Transverse colon (tissue), 4 donors: ENCODE measurements at regions not wholly inside any gene's neighbourhood (a gene's known extent, or its start where the extent isn't known, plus 50 kb on each side); places are given as distances from the start of the nearest gene placed in this dataset.

Experiments used
- DNase-seq: peaks from one replicate; pipeline ENCODE4 v3.0.0-alpha.2; 2019
- H3K27ac ChIP-seq, 4 donors: fragments of 200-600 bp; sonication (generic); 2 replicates each; pipeline ENCODE4 v1.5.1; 2016 to 2018; ENCODE audit warnings: inconsistent platforms in 4 of 4
- H3K27me3 ChIP-seq: fragments of 200-600 bp; sonication (generic); 2 replicates; pipeline ENCODE4 v1.5.1; 2017; ENCODE audit warnings: inconsistent platforms
- H3K36me3 ChIP-seq, 4 donors: fragments of 200-600 bp; sonication (generic); 2 replicates each; pipeline ENCODE4 v1.5.1; 2017 to 2019; ENCODE audit warnings: inconsistent platforms in 4 of 4
- H3K4me1 ChIP-seq, 4 donors: fragments of 200-600 bp; sonication (generic); 2 replicates each; pipeline ENCODE4 v1.5.1; 2017 to 2020; ENCODE audit warnings: inconsistent platforms in 4 of 4
- H3K4me3 ChIP-seq, 4 donors: fragments of 200-600 bp; sonication (generic); 1 replicate in 1 of 4; 2 replicates in 3 of 4; pipeline versions ENCODE4 v1.5.1 to v1.6.1; 2017 to 2019; ENCODE audit warnings: inconsistent platforms in 4 of 4
- H3K9me3 ChIP-seq, 2 donors: fragments of 200-600 bp; sonication (generic); 2 replicates each; pipeline ENCODE4 v1.5.1; 2017 to 2019; ENCODE audit warnings: inconsistent platforms in 2 of 2
- EP300 ChIP-seq: sonication (generic); formaldehyde crosslinking; IDR thresholded peaks from one replicate; pipeline ENCODE4 v1.6.1; 2017; ENCODE audit warnings: antibody characterized with exemption, low read depth
- POLR2A ChIP-seq: fragments of 450-650 bp; IDR thresholded peaks from one replicate; pipeline ENCODE4 v1.6.1; 2016; ENCODE audit warnings: antibody characterized with exemption, mild to moderate bottlenecking, moderate library complexity
- POLR2AphosphoS5 ChIP-seq, 3 donors: sonication (generic); formaldehyde crosslinking; IDR thresholded peaks; one replicate each; pipeline ENCODE4 v1.6.1; 2016; ENCODE audit warnings: antibody characterized with exemption in 3 of 3
- WGBS, 2 donors: methylation state at CpG; one replicate each; pipeline ENCODE4 v1.1.5; 2018; ENCODE audit warnings: low coverage in 1 of 2; 5-methylcytosine and 5-hydroxymethylcytosine counted together
- in situ Hi-C, 4 donors: fragments of 200-750 bp; cut with MboI; loops; one replicate each; pipeline versions ENCODE4 v1.15.0 to v1.15.1; 2017; ENCODE audit warnings: low sequenced_read_pairs in 3 of 4, low pct_ligation_motif_present in 1 of 4, low pct_unique_long_range_greater_than_20kb in 1 of 4
- intact Hi-C: fragments of 100-400 bp; cut with DNase I; formaldehyde crosslinking; loops from one replicate; pipeline ENCODE4 v1.15.1; 2023; ENCODE audit warnings: low total_unique reads
- TF ChIP-seq, protein P1 (sequence below), 5 experiments: fragments of 200-600 bp in 3 of 5; fragments of 450-650 bp in 2 of 5; sonication (generic) in 3 of 5; IDR thresholded peaks; 1 replicate in 2 of 5; 2 replicates in 3 of 5; pipeline ENCODE4 v1.5.1; 2016 to 2017; ENCODE audit warnings: antibody characterized with exemption in 5 of 5, inconsistent platforms in 3 of 5, mild to moderate bottlenecking in 2 of 5, moderate library complexity in 1 of 5

- WGBS, 2 donors, result 46 to 57% methylated on average over 4 to 5 of the region's 5 CpGs
Observed at GRCh38 chr14:66152747-66153146, 333.4 kb upstream of the CCDC196 start.

GRCh38 chr14:66163023-66163422, 323.1 kb upstream of the CCDC196 start:
- intact Hi-C loops (no loop called here), in situ Hi-C loops (no loop called here)
- Histone ChIP-seq H3K9me3 (no peaks in the 10 kb centered on the region), H3K4me1 (no peaks in the 10 kb centered on the region), H3K27me3 (no peaks in the 10 kb centered on the region), H3K4me3 (no peak overlapping the region), H3K27ac (no peak overlapping the region), H3K36me3 (no peaks in the 10 kb centered on the region)
- DNase-seq, result no peak
- WGBS, 2 donors, result 70 to 85% methylated on average over 2 to 3 of the region's 3 CpGs
- TF ChIP-seq EP300 (no peak), POLR2AphosphoS5 (IDR thresholded peaks at IDR 0.05) (no peak), POLR2A (no peak)
- TF ChIP-seq, protein P1, sequence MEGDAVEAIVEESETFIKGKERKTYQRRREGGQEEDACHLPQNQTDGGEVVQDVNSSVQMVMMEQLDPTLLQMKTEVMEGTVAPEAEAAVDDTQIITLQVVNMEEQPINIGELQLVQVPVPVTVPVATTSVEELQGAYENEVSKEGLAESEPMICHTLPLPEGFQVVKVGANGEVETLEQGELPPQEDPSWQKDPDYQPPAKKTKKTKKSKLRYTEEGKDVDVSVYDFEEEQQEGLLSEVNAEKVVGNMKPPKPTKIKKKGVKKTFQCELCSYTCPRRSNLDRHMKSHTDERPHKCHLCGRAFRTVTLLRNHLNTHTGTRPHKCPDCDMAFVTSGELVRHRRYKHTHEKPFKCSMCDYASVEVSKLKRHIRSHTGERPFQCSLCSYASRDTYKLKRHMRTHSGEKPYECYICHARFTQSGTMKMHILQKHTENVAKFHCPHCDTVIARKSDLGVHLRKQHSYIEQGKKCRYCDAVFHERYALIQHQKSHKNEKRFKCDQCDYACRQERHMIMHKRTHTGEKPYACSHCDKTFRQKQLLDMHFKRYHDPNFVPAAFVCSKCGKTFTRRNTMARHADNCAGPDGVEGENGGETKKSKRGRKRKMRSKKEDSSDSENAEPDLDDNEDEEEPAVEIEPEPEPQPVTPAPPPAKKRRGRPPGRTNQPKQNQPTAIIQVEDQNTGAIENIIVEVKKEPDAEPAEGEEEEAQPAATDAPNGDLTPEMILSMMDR (IDR thresholded peaks at IDR 0.05), result no peak

More at GRCh38 chr14:66152747-66153146, 333.4 kb upstream of the CCDC196 start:
- no peak overlapping the region for H3K4me3 ChIP-seq
- H3K4me1 ChIP-seq, result no peaks in the 10 kb centered on the region
- in situ Hi-C loops (no loop called here), intact Hi-C loops (no loop called here)
- no peak for TF ChIP-seq POLR2AphosphoS5 (IDR thresholded peaks at IDR 0.05)
- TF ChIP-seq, protein P1 (IDR thresholded peaks at IDR 0.05), result no peak
- no peak for TF ChIP-seq EP300
- no peak for TF ChIP-seq POLR2A
- no peak overlapping the region for H3K27ac ChIP-seq
- DNase-seq, result no peak
- H3K36me3 ChIP-seq, result no peaks in the 10 kb centered on the region
- peaks cover 5 to 10% of the 10 kb centered on the region in 2 donors for H3K9me3 ChIP-seq
- no peaks in the 10 kb centered on the region for H3K27me3 ChIP-seq

DNA sequence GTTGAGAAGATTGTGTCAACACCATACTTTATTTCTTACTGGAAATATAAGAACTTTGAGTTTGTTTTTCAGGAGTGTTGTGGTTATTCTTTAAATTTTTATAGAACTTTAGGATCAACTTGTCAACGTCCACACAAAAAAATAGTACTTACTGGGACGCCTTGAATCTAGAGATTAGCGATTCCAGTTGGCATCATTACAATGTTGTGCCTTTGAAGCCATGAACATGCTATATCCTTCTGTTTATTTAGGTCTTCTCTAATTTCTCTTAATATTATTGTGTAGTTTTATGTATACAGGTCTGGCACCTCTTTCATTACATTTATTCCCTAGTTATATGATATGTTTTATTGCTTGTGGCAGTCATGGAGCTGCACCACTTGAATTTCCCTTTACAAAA, 320.8 kb upstream of the CCDC196 start:
- intact Hi-C loops, result no loop called here
- H3K27ac ChIP-seq, result no peak overlapping the region
- WGBS, 2 donors, result 79 to 97% methylated on average over 3 of the region's 3 CpGs
- TF ChIP-seq, protein P1 (IDR thresholded peaks at IDR 0.05), result no peak
- TF ChIP-seq EP300, result no peak
- TF ChIP-seq POLR2AphosphoS5 (IDR thresholded peaks at IDR 0.05), result no peak
- no peak for TF ChIP-seq POLR2A
- H3K27me3 ChIP-seq, result no peaks in the 10 kb centered on the region
- no peaks in the 10 kb centered on the region for H3K4me1 ChIP-seq
- no peak for DNase-seq
- in situ Hi-C loops, result no loop called here
- H3K9me3 ChIP-seq, result no peaks in the 10 kb centered on the region
- no peak overlapping the region for H3K4me3 ChIP-seq
- H3K36me3 ChIP-seq, result no peaks in the 10 kb centered on the region

- in situ Hi-C loops, result no loop called here
- DNase-seq, result no peak
- H3K36me3 ChIP-seq, result no peaks in the 10 kb centered on the region
- no peak overlapping the region for H3K27ac ChIP-seq
- H3K4me1 ChIP-seq, result no peaks in the 10 kb centered on the region
- intact Hi-C loops, result no loop called here
- H3K27me3 ChIP-seq, result no peaks in the 10 kb centered on the region
- no peaks in the 10 kb centered on the region for H3K9me3 ChIP-seq
- no peak for TF ChIP-seq POLR2AphosphoS5 (IDR thresholded peaks at IDR 0.05)
- TF ChIP-seq, protein P1 (IDR thresholded peaks at IDR 0.05), result no peak
- TF ChIP-seq POLR2A, result no peak
- TF ChIP-seq EP300, result no peak
- 70 to 88% methylated on average over 1 of the region's 1 CpG for WGBS, 2 donors
- H3K4me3 ChIP-seq, result no peak overlapping the region
Observed at GRCh38 chr14:66174453-66174891, 311.7 kb upstream of the CCDC196 start.
